HG02798 (cell line): ENCODE measurements at regions not wholly inside any gene's neighbourhood (a gene's known extent, or its start where the extent isn't known, plus 50 kb on each side); places are given as distances from the start of the nearest gene placed in this dataset.

ENCODE experiments used
- ATAC-seq: cut with Tn5 transposase; IDR thresholded peaks from one replicate; pipeline ENCODE4 v1.9.1; 2021; ENCODE audit warnings: mild to moderate bottlenecking; ENCODE audit not compliant: unreplicated experiment, poor library complexity

GRCh38 chr7:113491305-113491704, 373.0 kb upstream of the SMIM30 start:
- no peak for ATAC-seq

GRCh38 chr7:113487925-113488731, 369.8 kb upstream of the SMIM30 start:
- no peak for ATAC-seq

DNA sequence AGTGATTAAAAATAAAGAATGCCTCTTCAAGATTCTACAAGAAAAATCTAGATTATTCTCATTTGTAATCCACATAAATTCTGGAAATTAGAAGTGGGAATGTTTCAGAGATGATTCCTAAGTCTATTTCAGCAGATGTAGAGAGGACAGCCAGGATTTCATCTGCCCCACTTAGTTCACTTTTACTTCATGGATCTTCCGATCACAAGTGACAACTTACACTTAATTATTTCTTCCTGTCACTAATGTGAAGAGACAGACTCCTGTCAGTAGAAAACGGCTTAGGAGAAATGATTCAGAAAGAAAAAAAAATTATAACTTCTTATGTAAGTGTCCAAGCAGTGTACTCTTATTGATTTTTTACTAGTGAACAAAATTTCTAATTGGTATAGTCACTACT, 368.2 kb upstream of the SMIM30 start:
- ATAC-seq: no peak

DNA sequence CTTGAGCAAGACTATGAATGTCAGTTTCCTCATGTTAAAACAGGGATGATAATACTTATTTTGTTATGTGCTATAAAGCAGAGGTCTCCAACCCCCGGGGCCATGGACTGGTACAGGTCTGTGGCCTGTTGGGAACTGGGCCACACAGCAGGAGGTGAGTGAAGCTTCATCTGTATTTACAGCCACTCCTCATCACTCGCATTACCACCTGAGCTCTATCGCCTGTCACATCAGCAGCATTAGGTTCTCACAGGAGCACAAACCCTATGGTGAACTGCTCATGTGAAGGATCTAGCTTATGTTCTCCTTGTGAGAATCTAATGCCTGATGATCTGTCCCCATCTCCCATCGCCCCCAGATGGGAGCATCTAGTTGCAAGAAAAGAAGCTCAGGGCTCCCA, 365.3 kb upstream of the SMIM30 start:
- ATAC-seq: no peak

DNA sequence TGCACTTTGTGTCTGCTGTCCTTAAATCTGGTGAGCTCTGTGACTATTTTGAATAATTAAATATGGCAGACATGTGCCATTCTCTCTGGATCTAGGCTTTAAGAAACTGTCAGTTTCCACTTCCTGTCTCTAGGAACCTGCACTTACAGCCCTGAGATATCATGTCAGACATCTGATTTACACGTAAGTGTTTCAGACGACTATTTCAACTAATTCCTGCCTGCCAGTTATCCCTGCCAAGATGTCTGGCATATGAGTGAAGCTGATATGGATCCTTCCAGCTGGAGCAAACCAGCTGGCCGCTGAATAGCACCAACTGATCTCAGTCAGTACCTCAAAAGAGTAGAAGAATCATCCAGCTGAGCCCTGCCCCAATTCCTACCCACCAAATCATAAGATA, 362.2 kb upstream of the SMIM30 start:
- no peak for ATAC-seq

DNA sequence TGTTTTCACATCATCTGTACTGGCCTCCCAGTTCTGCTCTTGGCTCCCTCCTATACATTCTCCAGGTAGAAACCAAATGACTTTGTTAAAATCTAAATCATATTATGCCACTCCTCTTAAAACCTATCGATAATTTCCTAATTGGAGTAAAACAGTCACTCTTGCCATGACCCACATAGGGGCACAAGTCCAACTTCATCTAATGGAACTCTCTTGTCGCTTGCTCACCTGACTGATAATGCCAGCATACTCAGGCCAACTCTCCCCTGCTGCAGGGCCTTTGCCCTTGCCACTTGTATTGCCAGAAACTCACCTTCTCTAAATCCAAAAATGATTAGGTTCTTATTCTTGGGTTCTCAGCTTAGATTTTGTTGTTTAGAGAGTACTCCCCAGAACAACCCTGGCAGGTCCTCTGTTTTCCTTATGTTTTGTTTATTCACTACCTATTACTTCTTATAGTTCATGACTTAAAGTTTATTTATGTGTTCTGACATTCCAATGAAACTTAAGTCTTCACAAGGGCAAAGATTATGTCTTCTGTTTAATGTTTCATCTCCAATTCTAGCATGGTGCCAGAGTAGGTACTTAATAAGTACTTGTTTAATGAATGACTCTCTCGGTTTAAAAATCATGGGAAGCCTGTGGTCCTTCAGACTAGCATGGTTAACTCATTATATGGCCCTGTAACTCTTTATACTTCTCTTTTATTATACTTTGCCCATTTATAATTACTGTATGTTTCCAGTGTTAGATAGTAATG, 345.9 kb upstream of the SMIM30 start:
- ATAC-seq: no peak

DNA sequence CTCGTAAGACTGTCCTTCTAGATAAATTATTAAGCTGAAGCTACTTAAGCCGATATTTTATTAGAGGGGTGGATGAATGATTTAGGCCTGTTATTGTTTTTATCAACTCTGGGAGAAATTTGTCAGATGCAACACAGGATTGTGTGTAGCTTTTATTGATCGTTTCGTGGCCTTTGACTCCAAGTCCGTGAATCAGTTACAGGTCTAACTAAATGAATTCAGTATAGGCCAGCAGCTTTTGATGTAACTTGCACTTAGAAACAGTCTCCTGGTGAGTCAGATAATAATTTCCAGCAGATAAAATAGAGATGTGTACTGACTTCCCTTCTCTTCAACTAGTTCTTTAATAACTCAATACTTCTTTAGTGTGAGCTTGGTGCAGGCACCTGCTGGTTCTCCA, 341.7 kb upstream of the SMIM30 start:
- ATAC-seq: no peak

DNA sequence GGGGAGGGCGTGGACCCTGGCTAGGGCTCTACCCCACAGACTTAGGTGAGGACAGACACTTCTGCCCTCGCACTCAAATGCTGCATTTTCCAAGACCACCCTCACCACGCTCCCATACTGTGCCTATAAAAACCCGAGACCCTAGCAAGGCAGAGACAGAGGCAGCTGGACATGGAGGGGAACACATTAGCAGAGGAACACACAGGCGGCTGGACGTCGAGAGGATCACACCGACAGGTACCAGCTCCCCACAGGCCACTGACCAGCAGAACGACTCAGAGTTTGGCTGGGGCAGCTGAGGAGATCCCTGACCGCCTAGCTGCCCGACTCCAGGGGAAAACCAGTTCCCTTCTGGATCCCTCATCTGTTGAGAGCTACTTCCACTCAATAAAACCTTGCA, 338.2 kb upstream of the SMIM30 start:
- ATAC-seq: no peak

DNA sequence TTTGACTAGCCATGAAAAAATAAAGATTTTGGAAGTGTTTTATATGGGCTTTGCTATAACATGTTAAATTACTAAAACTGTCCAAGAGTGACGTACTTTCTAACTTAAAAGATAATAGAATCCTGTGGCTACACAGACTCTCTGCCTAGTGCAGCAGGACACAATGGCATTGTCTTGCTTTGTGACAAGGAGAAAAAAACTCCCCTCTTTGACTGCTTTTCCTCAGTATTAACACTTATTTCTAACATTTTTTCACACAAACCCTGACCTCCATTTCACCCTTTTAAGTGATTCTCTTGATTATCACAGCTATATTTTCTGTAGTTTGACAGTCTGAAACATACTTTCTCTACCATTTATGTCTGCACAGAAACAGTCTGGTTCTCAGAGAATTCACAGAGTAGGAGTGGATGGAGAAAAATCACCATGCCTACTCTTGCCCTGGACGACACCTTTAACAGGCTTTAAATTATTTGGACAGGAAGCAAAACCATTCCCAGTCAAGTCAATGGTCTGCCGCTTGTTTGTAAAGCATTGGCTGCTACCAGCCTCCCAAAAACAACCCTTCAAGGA, 336.3 kb upstream of the SMIM30 start:
- no peak for ATAC-seq

DNA sequence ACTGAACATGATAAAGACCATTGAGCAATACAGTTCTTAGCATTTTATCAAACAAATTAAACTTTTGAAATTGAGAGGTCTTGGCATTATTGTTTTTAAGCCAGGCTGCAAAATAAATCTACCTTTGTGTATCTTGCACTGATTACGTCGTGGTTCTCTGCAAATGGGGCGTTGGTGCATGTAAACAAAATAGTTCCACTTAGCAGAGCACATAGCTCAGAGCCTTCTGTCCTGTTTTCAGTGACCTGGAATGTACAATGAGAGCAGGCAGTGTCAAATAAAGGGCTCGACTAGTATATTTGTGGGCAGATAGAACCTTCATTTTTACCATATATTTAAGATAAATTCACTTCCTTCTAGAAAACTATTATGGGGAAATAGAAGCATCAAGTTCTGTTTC, 333.9 kb upstream of the SMIM30 start:
- ATAC-seq: no peak

GRCh38 chr7:113446791-113447190, 328.4 kb upstream of the SMIM30 start:
- ATAC-seq: no peak

DNA sequence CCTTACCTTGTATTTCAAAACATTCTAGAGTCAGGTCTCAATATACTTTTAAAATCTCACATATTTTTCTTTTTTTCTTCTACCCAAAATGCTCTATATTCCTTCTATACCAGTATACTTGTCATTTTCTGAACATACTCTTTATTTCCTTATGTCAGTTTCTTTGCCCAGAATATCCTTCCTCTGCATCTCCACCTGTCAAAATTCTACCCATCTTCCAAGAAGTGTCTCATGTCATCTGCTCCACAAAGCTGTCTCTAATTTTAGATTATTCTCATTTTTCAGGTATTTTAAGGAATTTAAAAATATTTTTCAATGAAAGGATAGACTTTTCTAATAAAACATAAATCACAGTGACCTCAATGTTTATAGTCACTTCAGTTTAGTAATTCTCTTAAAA, 328.0 kb upstream of the SMIM30 start:
- ATAC-seq: no peak

- no peak for ATAC-seq
Measured at GRCh38 chr7:113444261-113444660, 325.9 kb upstream of the SMIM30 start.

DNA sequence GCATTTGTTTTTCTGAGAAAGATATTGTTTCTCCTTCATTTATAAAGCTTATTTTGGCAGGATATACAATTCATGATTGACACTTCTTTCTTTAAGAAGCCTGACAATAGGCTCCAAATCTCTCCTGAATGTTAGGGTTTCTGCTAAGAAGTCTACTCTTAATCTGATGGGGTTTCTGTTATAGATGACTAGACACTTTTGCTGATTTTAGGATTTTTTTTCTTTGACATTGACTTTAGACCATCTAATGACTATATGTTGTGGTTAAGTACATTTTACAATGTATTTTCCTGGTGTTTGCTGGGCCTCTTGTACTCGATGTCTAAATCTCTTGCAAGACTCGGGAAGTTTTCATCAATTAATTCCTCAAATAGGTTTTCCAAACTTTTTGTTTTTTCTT, 321.8 kb upstream of the SMIM30 start:
- ATAC-seq: no peak

DNA sequence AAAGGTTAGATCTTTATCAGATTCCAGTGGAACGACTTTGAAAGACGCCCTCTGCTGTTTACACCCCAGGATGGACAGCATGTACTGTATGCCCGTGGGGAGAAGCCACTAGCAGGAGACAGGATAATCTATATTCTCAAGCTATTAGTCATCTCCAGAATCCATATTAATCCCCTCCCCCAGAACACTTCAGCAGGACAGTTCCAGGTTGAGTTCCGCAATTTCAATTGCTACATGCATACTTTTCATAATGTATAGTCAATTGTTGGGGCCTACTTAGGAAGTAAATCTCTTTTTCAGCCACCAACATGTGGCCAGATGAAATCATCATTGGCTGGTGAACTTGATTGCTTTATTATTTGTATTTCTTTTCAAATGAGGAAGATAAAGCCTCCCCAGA, 313.1 kb upstream of the SMIM30 start:
- ATAC-seq: no peak

- ATAC-seq: no peak
Measured at GRCh38 chr7:113424185-113424817, 305.9 kb upstream of the SMIM30 start.

DNA sequence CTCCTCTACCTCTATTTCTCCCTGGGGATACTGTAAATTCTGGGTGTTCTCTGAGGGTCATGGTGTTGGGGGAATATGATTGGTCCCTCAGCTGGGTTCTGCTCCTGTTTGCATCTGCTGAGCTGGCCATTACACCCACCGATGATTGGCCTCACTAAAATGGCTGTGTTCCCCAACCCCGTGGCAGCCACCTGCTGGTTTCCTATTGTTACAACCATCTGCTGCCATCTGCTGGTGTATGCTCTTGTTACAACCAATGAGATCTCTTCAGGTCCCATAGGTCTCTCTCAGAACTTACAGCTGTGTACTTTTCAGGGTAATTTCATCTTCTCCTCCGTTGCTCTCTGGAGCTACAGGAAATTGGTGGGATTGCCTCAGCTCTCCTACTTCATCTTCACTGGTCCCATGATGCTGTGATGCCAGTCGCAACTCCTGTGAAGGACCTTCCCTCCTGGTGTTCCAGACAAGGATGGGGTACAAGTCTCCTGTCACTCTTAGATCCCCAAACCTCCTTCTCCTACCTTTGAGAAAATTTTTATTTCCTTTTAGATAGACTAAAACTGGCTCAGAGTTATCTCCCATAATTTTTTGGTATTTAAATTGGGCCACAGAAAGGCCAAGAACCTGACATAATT, 303.5 kb upstream of the SMIM30 start:
- ATAC-seq: peak; percentile 100

- no peak for ATAC-seq
Measured at GRCh38 chr7:113414401-113415035, 296.2 kb upstream of the SMIM30 start.

DNA sequence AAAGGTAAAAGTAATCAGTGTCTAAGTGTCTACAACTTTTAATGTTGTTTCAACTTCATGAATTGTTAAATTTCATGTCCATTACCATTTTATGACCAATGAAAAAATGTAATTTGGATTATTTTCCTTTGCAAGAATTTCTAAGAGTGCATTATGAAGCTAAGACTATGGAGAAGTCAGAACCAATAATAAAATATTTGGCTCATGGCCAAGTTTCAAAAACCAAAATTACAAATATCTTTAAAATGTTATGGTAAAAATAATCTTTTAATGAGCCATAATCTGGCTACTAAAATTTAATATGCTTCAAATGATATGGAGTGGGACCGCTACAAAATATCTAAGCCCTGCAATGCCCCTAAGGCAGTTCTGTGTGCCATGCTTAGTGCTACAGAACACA, 294.1 kb upstream of the SMIM30 start:
- ATAC-seq: no peak

DNA sequence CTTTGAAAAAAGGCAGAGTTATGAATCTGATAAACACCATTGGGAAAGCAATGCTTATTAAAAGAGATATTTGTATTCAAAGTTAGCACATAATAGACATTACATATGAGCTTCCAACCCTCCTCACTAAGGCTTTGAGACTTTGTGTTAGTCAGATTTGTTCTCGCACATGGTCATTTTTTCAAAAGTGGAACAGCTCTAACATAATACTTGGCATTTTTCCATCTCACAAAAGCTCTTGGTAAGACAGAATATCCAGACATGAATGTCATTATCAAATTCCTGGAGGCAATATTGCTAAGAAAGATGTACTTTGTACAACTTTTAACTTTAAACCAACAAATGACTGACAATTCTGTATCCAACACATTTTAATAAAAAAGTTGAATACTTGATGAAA, 292.4 kb upstream of the SMIM30 start:
- no peak for ATAC-seq
